Keratinocyte (primary cell): ENCODE measurements at regions not wholly inside any gene's neighbourhood (a gene's known extent, or its start where the extent isn't known, plus 50 kb on each side); places are given as distances from the start of the nearest gene placed in this dataset.

Experiments
- DNase-seq: peaks from one replicate; pipeline ENCODE4 v3.0.0-alpha.2; 2011; ENCODE audit warnings: low read depth, missing footprints, low spot score
- FAIRE-seq: peaks from 2 replicates; lab custom pipeline; 2011; peaks lifted over from hg19 to GRCh38; lab: Jason Lieb, UNC
- H2AFZ ChIP-seq: 2 replicates; pipeline ENCODE4 v1.6.0; 2012; ENCODE audit warnings: low read length, control low read depth, inconsistent platforms; ENCODE audit not compliant: control insufficient read depth
- H3K27ac ChIP-seq: 2 replicates; pipeline ENCODE4 v1.5.1; 2011; ENCODE audit warnings: low read length; ENCODE audit not compliant: control insufficient read depth, insufficient read depth
- H3K27me3 ChIP-seq: 3 replicates; pipeline ENCODE4 v1.6.0; 2011; ENCODE audit warnings: low read length; ENCODE audit not compliant: control insufficient read depth, insufficient read depth; ENCODE audit errors: extremely low read depth
- H3K36me3 ChIP-seq, 2 experiments: 2 replicates in 1 of 2; 3 replicates in 1 of 2; pipeline ENCODE4 v1.5.1; 2011; ENCODE audit warnings: low read length in 2 of 2, mild to moderate bottlenecking in 1 of 2; ENCODE audit not compliant: control insufficient read depth in 2 of 2, insufficient read depth in 2 of 2; ENCODE audit errors: extremely low read depth in 1 of 2
- H3K4me1 ChIP-seq: 3 replicates; pipeline ENCODE4 v1.5.1; 2011; ENCODE audit warnings: low read length; ENCODE audit not compliant: control insufficient read depth, insufficient read depth; ENCODE audit errors: extremely low read depth
- H3K4me2 ChIP-seq: 3 replicates; pipeline ENCODE4 v1.6.0; 2011; ENCODE audit warnings: low read depth, low read length; ENCODE audit not compliant: control insufficient read depth, insufficient read depth; ENCODE audit errors: extremely low read depth
- H3K4me3 ChIP-seq, 3 experiments: fragments of 200-600 bp in 1 of 3; sonication (generic) in 1 of 3; 2 replicates in 2 of 3; 3 replicates in 1 of 3; pipeline ENCODE4 v1.5.1; 2011 to 2016; ENCODE audit warnings: low read length in 3 of 3, mild to moderate bottlenecking in 3 of 3, control low read depth in 2 of 3, inconsistent platforms in 1 of 3, low read depth in 1 of 3, mixed read lengths in 1 of 3, mixed run types in 1 of 3, moderate library complexity in 1 of 3; ENCODE audit not compliant: control insufficient read depth in 2 of 3, insufficient read depth in 2 of 3; ENCODE audit errors: extremely low read depth in 1 of 3
- H3K79me2 ChIP-seq: 2 replicates; pipeline ENCODE4 v1.6.0; 2012; ENCODE audit warnings: low read length; ENCODE audit not compliant: control insufficient read depth, insufficient read depth
- H3K9ac ChIP-seq: 3 replicates; pipeline ENCODE4 v1.6.0; 2011; ENCODE audit warnings: low read length; ENCODE audit not compliant: control insufficient read depth, insufficient read depth; ENCODE audit errors: extremely low read depth
- H3K9me1 ChIP-seq: 3 replicates; pipeline ENCODE4 v1.6.0; 2011; ENCODE audit warnings: low read length; ENCODE audit not compliant: control insufficient read depth, insufficient read depth; ENCODE audit errors: extremely low read depth
- H3K9me3 ChIP-seq: 2 replicates; pipeline ENCODE4 v1.5.1; 2012; ENCODE audit warnings: low read depth, low read length; ENCODE audit not compliant: control insufficient read depth
- H4K20me1 ChIP-seq: 3 replicates; pipeline ENCODE4 v1.6.0; 2011; ENCODE audit warnings: low read length; ENCODE audit not compliant: control insufficient read depth, insufficient read depth; ENCODE audit errors: extremely low read depth
- CTCF ChIP-seq, 3 experiments: IDR thresholded peaks in 1 of 3; conservative IDR thresholded peaks in 1 of 3; optimal IDR thresholded peaks in 1 of 3; 2 replicates in 2 of 3; 3 replicates in 1 of 3; pipeline versions ENCODE3 to v1.5.1; 2011; ENCODE audit warnings: low read length in 3 of 3, mild to moderate bottlenecking in 3 of 3, moderate library complexity in 2 of 3, control low read depth in 1 of 3, inconsistent platforms in 1 of 3; ENCODE audit not compliant: insufficient read depth in 2 of 3; ENCODE audit errors: extremely low read depth in 1 of 3
- EZH2 ChIP-seq: IDR thresholded peaks from one replicate; pipeline ENCODE4 v1.6.1; 2012; ENCODE audit warnings: inconsistent platforms, mild to moderate bottlenecking, low read length, moderate library complexity
- dilution Hi-C: fragments of 300-500 bp; cut with MboI; formaldehyde crosslinking; loops from one replicate; pipeline ENCODE4 v1.7.0; 2020; ENCODE audit warnings: low sequenced_read_pairs; ENCODE audit not compliant: extremely low pct_ligation_motif_present

DNA sequence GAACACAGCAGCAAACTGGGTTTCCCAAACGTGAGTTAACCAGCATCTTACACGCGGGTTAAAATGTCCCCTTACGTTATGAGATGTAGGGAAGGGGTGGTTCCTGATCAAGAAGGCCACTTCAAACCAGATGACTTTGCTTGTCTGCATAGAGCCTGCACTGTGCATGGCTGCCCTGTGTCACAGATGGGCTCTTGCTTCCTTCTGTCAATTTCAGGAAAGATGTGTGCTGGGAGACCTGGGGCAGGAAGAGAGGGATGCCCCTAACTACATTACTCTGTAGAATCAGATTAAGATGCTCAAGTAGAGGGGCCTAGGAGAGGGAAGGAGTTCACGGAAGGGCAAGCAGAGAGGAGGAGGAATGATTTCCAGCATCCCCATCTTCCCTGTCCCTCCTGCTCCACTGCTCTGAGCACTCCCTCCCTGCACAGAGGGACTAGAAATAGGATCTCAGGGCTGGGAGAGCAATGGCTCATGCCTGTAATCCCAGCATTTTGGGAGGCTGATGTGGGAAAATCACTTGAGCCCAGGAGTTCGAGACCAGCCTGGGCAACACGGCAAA is 63.5 kb upstream of the ZMYND8 start:
- FAIRE-seq, result no peak
- Histone ChIP-seq H3K9ac (no peak overlapping the region), H2AFZ (no peak overlapping the region)

DNA sequence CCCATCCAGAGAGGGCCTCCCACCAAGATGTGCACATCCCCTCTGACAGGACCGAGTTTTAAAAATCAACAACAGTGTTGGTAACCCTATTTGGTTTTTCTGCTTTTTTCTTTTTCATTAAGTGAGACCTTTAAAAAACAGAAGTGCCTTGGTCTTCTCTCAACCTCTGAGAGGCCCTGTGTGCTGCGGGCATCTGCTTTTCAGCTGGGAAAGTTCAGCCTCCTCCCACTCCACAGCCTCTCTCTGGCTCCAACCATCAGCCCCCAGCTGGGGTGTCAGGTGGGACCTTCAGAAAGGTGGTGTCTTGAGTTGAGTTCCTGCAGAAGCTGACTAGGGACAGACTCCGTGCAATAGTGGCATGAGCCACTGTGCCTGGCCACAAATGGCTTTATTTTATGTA is 64.6 kb upstream of the ZMYND8 start:
- Histone ChIP-seq H3K9ac (no peak overlapping the region), H3K4me3 (no peak overlapping the region), H3K9me1 (no peaks in the 10 kb centered on the region), H2AFZ (no peak overlapping the region), H3K4me2 (no peak overlapping the region), H3K79me2 (no peaks in the 10 kb centered on the region), H4K20me1 (no peaks in the 10 kb centered on the region), H3K27me3 (no peaks in the 10 kb centered on the region), H3K36me3 (no peaks in the 10 kb centered on the region), H3K9me3 (no peaks in the 10 kb centered on the region), H3K4me1 (peaks cover 5% of the 10 kb centered on the region), H3K27ac (no peak overlapping the region)
- TF ChIP-seq EZH2 (no peak), CTCF (optimal IDR thresholded peaks at IDR 0.05 in 1 of 3, IDR thresholded peaks at IDR 0.05 in 1 of 3, conservative IDR thresholded peaks at IDR 0.05 in 1 of 3; ENCODE audit: extremely low read depth in 1 of 3, insufficient read depth in 2 of 3, low read length in 3 of 3) (no peak)
- FAIRE-seq, result no peak
- dilution Hi-C loops, result no loop called here
- no peak for DNase-seq

More for the DNA sequence above, 63.5 kb upstream of the ZMYND8 start:
- Histone ChIP-seq H3K79me2 (no peaks in the 10 kb centered on the region), H3K4me3 (no peak overlapping the region), H3K4me1 (peaks cover 5% of the 10 kb centered on the region), H4K20me1 (no peaks in the 10 kb centered on the region), H3K27me3 (no peaks in the 10 kb centered on the region), H3K36me3 (no peaks in the 10 kb centered on the region), H3K4me2 (no peak overlapping the region), H3K27ac (no peak overlapping the region), H3K9me1 (no peaks in the 10 kb centered on the region), H3K9me3 (no peaks in the 10 kb centered on the region)
- no peak for DNase-seq
- no peak for TF ChIP-seq CTCF (optimal IDR thresholded peaks at IDR 0.05 in 1 of 3, IDR thresholded peaks at IDR 0.05 in 1 of 3, conservative IDR thresholded peaks at IDR 0.05 in 1 of 3; ENCODE audit: extremely low read depth in 1 of 3, insufficient read depth in 2 of 3, low read length in 3 of 3)
- no peak for TF ChIP-seq EZH2
- dilution Hi-C loops, result no loop called here
